Endothelial cell of umbilical vein (primary cell): ENCODE measurements at regions not wholly inside any gene's neighbourhood (a gene's known extent, or its start where the extent isn't known, plus 50 kb on each side); places are given as distances from the start of the nearest gene placed in this dataset.

Experiments used
- EZH2 ChIP-seq: IDR thresholded peaks from 2 replicates; pipeline ENCODE4 v1.6.1; 2012; ENCODE audit warnings: borderline replicate concordance, low read depth, mild to moderate bottlenecking, moderate library complexity, low read length, inconsistent platforms; ENCODE audit not compliant: severe bottlenecking
- FOS ChIP-seq: IDR thresholded peaks from 2 replicates; pipeline ENCODE4 v1.6.1; 2011; ENCODE audit warnings: mild to moderate bottlenecking, low read length, moderate library complexity, borderline replicate concordance; ENCODE audit not compliant: insufficient read depth
- MYC ChIP-seq: IDR thresholded peaks from one replicate; pipeline ENCODE4 v1.6.1; 2011; ENCODE audit warnings: mild to moderate bottlenecking, low read depth, low read length
- POLR2A ChIP-seq: IDR thresholded peaks from 2 replicates; pipeline ENCODE4 v1.6.1; 2012; ENCODE audit warnings: low read depth, mild to moderate bottlenecking, control low read depth, low read length
- POLR2AphosphoS5 ChIP-seq: IDR thresholded peaks from 2 replicates; pipeline ENCODE4 v1.6.1; 2012; ENCODE audit warnings: low read depth, mild to moderate bottlenecking, control low read depth, low read length, moderate library complexity; ENCODE audit not compliant: insufficient read depth
- TF ChIP-seq, protein P1 (sequence below), 2 donors: IDR thresholded peaks; 1 replicate in 1 of 2; 2 replicates in 1 of 2; pipeline ENCODE4 v1.5.1; 2011; ENCODE audit warnings: low read length in 2 of 2, mild to moderate bottlenecking in 2 of 2, moderate library complexity in 2 of 2, control low read depth in 1 of 2, inconsistent platforms in 1 of 2, low read depth in 1 of 2; ENCODE audit not compliant: insufficient read depth in 1 of 2; ENCODE audit errors: extremely low read depth in 1 of 2

DNA sequence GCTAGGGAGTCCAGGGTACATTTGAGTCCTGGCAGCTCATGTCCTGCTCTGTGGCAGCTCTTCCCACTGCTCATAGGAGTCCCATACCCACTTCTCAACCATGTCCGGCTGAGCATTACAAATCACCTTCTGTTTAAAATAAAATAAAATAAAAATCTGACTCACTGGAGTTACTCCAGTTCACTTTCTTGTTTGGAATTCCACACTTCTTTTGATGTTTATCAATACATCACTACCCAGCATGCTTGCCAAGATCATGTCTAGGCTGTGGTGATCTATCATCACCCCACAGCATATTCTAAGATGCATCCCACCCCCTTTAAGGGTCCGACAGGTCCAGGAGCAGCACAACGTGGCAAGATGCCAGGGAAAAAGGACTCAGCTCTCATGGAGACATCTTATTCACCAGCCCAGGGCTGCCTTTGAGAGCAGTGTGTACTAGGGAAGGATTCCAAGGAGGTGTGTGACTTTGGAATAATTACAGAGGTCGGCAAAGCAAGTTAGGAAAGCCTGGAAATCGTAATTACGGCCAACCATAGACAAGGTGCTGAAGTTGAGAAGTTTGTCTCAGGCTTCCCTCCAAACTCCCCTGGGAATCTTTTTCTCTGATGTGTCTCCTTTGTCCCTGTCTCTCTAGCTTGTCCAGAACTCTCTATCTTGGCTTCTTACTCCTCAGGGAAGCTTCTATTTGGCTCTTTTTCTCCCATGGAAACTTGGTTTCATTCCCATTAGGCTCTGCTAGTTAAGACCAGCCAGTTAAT, 111.4 kb upstream of the SLC1A3 start:
- TF ChIP-seq POLR2AphosphoS5 = no peak
- TF ChIP-seq, protein P1, sequence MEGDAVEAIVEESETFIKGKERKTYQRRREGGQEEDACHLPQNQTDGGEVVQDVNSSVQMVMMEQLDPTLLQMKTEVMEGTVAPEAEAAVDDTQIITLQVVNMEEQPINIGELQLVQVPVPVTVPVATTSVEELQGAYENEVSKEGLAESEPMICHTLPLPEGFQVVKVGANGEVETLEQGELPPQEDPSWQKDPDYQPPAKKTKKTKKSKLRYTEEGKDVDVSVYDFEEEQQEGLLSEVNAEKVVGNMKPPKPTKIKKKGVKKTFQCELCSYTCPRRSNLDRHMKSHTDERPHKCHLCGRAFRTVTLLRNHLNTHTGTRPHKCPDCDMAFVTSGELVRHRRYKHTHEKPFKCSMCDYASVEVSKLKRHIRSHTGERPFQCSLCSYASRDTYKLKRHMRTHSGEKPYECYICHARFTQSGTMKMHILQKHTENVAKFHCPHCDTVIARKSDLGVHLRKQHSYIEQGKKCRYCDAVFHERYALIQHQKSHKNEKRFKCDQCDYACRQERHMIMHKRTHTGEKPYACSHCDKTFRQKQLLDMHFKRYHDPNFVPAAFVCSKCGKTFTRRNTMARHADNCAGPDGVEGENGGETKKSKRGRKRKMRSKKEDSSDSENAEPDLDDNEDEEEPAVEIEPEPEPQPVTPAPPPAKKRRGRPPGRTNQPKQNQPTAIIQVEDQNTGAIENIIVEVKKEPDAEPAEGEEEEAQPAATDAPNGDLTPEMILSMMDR (IDR thresholded peaks at IDR 0.05; ENCODE audit: extremely low read depth in 1 of 2, insufficient read depth in 1 of 2, low read depth in 1 of 2, low read length in 2 of 2) = no peak
- TF ChIP-seq EZH2 = no peak
- no peak for TF ChIP-seq FOS
- no peak for TF ChIP-seq MYC
- TF ChIP-seq POLR2A = no peak
